ENCODE measurements at regions not wholly inside any gene's neighbourhood (a gene's known extent, or its start where the extent isn't known, plus 50 kb on each side); places are given as distances from the start of the nearest gene placed in this dataset.

DNA sequence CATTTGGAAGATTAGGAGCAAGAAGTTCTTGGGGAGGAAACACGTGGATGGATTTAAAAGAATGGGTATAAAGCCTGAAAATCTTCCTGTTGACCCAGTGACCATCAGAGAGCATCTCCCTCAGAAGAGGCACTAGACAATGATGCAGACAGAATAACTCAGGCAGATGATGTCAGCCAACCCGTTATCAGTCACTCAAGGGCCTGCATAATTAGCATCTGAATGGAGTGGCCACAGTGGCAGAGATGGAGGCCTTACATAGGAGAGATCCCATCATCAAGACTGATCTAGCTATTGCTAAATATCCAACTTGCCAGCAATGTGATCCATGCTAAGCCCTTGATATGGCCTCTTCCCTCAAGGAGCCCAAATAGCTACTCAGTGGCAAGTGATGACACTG, 70.7 kb upstream of the CD82 start:
- DNase-seq, result no peak

GRCh38 chr11:44496391-44496790, 69.1 kb upstream of the CD82 start:
- DNase-seq, result no peak

GRCh38 chr11:44498089-44498871, 67.2 kb upstream of the CD82 start:
- no peak for DNase-seq

GRCh38 chr11:44502506-44502905, 63.0 kb upstream of the CD82 start:
- no peak for DNase-seq

DNA sequence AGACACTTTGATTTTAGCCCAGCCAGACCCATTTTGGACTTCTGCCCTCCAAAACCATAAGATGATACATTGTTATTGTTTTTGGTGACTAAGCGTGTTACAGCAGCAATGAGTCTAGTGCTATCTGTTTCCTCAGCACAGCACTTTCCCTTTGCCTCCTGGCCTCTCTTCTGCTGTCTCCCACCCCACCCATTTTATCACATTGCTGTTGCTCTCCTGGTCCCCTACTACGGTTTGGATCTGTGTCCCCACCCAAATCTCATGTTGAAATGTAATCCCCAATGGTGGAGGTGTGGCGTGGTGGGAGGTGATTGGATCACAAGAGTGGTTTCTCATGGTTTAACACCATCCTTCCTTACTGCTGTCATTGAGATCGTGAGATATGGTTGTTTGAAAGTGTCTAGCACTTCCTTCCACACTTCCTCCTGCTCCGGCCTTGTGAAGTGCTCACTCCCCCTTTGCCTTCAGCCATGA, 59.8 kb upstream of the CD82 start:
- DNase-seq, result peak; percentile 43

DNA sequence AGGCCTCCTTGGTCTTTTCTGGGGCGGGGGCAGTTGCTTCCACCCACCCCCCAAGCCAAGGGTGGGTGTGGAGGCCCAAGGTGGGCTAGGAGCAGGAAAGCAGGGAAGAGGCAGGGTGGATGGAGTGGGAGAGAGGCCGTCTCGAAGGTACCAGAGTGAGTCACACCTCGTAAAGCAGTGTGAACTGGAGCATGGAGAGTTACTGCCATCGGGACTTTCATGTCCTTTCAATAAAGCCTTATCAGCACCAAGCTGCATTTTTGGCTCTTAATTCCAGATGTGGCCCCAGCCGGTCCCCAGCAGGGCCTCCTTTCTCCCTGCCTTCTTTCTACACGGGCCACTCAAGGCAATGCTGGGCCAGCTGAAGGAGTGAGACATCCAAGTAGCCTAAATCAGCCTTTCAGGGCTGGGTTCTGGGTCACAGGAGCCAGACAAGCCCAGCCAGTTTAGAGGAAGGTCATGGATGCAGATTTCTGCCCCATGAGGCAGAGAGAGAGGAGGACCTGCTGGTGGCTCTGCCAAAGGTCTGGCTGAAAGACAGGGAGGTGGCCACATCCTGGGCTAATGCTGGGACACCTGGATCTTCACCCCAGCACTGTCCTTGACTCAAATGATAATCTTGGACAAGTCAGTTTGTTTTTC, 59.0 kb upstream of the CD82 start:
- no peak for DNase-seq

DNA sequence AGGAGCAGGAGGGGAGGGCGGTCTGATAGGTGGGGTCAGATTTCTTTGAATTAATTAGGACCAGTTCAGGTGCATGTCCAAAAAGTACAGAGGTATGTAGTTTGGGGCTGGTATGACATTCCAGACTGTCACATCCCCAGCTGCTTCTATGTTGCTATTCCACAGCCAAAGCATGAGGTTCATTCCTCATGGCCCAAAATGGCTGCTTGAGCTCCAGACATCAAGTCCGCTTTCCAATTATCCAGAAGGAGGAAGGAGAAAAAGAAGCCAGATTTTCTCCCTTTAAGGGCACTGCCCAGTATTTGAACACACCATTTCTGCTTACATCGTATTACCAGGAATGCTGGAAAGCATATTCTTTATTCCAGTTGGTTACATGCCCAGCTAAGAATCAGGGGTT, 58.0 kb upstream of the CD82 start:
- no peak for DNase-seq

DNA sequence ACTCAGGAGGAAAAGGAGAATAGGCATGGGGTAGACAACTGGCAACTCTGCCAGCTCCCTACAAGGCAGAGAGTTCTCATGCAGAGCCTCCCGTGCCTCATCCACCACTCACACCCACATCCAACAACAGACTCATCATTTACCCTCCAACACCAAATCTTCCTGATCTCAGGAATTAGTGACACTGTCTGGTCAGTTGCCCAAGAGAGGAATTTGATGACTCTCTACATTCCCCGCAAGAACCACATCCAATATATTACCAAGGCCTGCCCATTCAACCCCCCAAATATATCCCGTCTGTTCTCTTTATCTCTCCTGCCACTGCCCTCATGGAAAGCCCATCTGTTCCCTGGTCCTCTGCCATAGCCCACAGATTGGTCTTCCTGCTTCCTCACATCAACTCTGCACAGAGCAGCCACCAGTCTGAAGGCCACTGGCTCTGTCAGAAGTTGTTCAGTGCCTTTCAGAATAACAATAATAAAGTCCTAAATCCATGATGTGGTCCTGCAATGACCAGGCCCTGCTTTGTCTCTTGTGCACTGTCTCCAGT, 57.5 kb upstream of the CD82 start:
- no peak for DNase-seq

DNA sequence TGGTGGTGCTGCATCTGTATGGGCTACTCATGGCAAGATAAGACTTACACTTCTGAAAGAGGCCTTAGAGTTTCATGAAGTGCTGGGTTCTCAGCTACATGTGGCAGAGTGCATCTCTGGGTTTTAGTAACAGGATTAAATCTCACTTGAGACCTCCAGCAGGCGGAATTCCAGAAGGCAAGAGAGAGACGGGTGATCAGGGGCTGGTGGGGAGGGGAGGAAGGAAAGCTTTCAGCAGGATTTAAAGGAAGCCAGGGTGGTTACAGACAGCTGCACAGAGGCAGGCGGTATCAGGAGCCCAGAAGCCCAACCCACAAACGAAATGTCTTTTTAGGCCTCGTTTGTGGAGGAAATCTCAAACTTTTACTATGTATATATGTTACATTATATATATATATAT, 56.2 kb upstream of the CD82 start:
- no peak for DNase-seq

GRCh38 chr11:44510372-44510771, 55.1 kb upstream of the CD82 start:
- DNase-seq, result no peak

GRCh38 chr11:44512818-44513217, 52.6 kb upstream of the CD82 start:
- no peak for DNase-seq

- DNase-seq, result no peak
Observed at GRCh38 chr11:44515048-44515447, 50.4 kb upstream of the CD82 start.

Data from fibroblast of skin of abdomen (primary cell).